ENCODE measurements at regions not wholly inside any gene's neighbourhood (a gene's known extent, or its start where the extent isn't known, plus 50 kb on each side); places are given as distances from the start of the nearest gene placed in this dataset.

GRCh38 chr7:20535541-20535940, 79.9 kb upstream of the ABCB5 start:
- no peak overlapping the region for H2AFZ ChIP-seq (ENCODE audit: insufficient read depth, low read depth, low read length, poor library complexity, severe bottlenecking)
- no peaks in the 10 kb centered on the region for H3K9me3 Mint-ChIP-seq (ENCODE audit: insufficient read depth)
- intact Hi-C loops (cut with micrococcal nuclease), result no loop called here
- TF ChIP-seq CTCF (IDR thresholded peaks at IDR 0.05), result no peak
- no peak for TF ChIP-seq EZH2 (IDR thresholded peaks at IDR 0.05; ENCODE audit: borderline replicate concordance, insufficient read depth, low read depth, low read length, poor library complexity, severe bottlenecking)
- H3K79me2 ChIP-seq (ENCODE audit: control insufficient read depth, insufficient read depth, low read length), result no peaks in the 10 kb centered on the region
- DNase-seq, result no peak
- peaks cover 5% of the 10 kb centered on the region for H3K27me3 Mint-ChIP-seq
- CTCF ChIA-PET, result no interaction called here
- H3K36me3 ChIP-seq (replicated peaks in 1 of 2; ENCODE audit: control extremely low read depth in 1 of 2, control insufficient read depth in 1 of 2, extremely low read depth in 1 of 2, insufficient read depth in 2 of 2, low read length in 1 of 2), result no peaks in the 10 kb centered on the region
- H3K9me3 ChIP-seq (ENCODE audit: control extremely low read depth in 1 of 3, control insufficient read depth in 2 of 3, insufficient read depth in 1 of 3, low read length in 2 of 3), result no peaks in the 10 kb centered on the region
- ATAC-seq (ENCODE audit: low read depth), result no peak
- no peak overlapping the region for H3K4me3 ChIP-seq (ENCODE audit: control extremely low read depth in 1 of 5, extremely low read depth in 1 of 5, insufficient read depth in 1 of 5, low read depth in 2 of 5, low read length in 4 of 5)
- no peak overlapping the region for H3K9ac ChIP-seq (ENCODE audit: low read length)
- POLR2A ChIA-PET, result no interaction called here
- H3K27me3 ChIP-seq (replicated peaks in 1 of 4; ENCODE audit: control extremely low read depth in 1 of 4, control insufficient read depth in 3 of 4, insufficient read depth in 4 of 4, low read length in 3 of 4), result no peaks in the 10 kb centered on the region
- no peak overlapping the region for H3K27ac Mint-ChIP-seq
- no peaks in the 10 kb centered on the region for H3K4me1 Mint-ChIP-seq
- H3K4me3 Mint-ChIP-seq, result no peak overlapping the region
- H3K27ac ChIP-seq (ENCODE audit: low read length in 2 of 2), result no peak overlapping the region
- no peaks in the 10 kb centered on the region for H4K20me1 ChIP-seq (ENCODE audit: control insufficient read depth, insufficient read depth, low read length, poor library complexity, severe bottlenecking)
- 70% methylated on average over 3 of the region's 3 CpGs for WGBS (ENCODE audit: insufficient coverage)
- H3K4me1 ChIP-seq (ENCODE audit: control insufficient read depth in 2 of 2, insufficient read depth in 2 of 2, low read length in 2 of 2), result no peaks in the 10 kb centered on the region
- H3K4me2 ChIP-seq (replicated peaks; ENCODE audit: low read depth, low read length, poor library complexity, severe bottlenecking), result no peak overlapping the region

GRCh38 chr7:20539201-20539600, 76.3 kb upstream of the ABCB5 start:
- DNase-seq (no peak), ATAC-seq (ENCODE audit: low read depth) (no peak)
- WGBS (ENCODE audit: insufficient coverage), result 94% methylated on average over 2 of the region's 4 CpGs
- Histone ChIP-seq H3K4me1 (ENCODE audit: control insufficient read depth in 2 of 2, insufficient read depth in 2 of 2, low read length in 2 of 2) (no peaks in the 10 kb centered on the region), H3K36me3 (replicated peaks in 1 of 2; ENCODE audit: control extremely low read depth in 1 of 2, control insufficient read depth in 1 of 2, extremely low read depth in 1 of 2, insufficient read depth in 2 of 2, low read length in 1 of 2) (no peaks in the 10 kb centered on the region), H3K4me2 (replicated peaks; ENCODE audit: low read depth, low read length, poor library complexity, severe bottlenecking) (no peak overlapping the region), H3K27ac (ENCODE audit: low read length in 2 of 2) (no peak overlapping the region), H3K79me2 (ENCODE audit: control insufficient read depth, insufficient read depth, low read length) (no peaks in the 10 kb centered on the region), H2AFZ (ENCODE audit: insufficient read depth, low read depth, low read length, poor library complexity, severe bottlenecking) (no peak overlapping the region), H3K9ac (ENCODE audit: low read length) (no peak overlapping the region), H3K27me3 (replicated peaks in 1 of 4; ENCODE audit: control extremely low read depth in 1 of 4, control insufficient read depth in 3 of 4, insufficient read depth in 4 of 4, low read length in 3 of 4) (no peaks in the 10 kb centered on the region), H4K20me1 (ENCODE audit: control insufficient read depth, insufficient read depth, low read length, poor library complexity, severe bottlenecking) (no peaks in the 10 kb centered on the region), H3K9me3 (ENCODE audit: control extremely low read depth in 1 of 3, control insufficient read depth in 2 of 3, insufficient read depth in 1 of 3, low read length in 2 of 3) (no peaks in the 10 kb centered on the region), H3K4me3 (ENCODE audit: control extremely low read depth in 1 of 5, extremely low read depth in 1 of 5, insufficient read depth in 1 of 5, low read depth in 2 of 5, low read length in 4 of 5) (no peak overlapping the region)
- Mint-ChIP-seq H3K9me3 (ENCODE audit: insufficient read depth) (peaks cover 3% of the 10 kb centered on the region), H3K4me1 (no peaks in the 10 kb centered on the region), H3K27ac (no peak overlapping the region), H3K4me3 (no peak overlapping the region), H3K27me3 (peaks cover under 1% of the 10 kb centered on the region)
- intact Hi-C loops (cut with micrococcal nuclease), result no loop called here
- CTCF ChIA-PET, result no interaction called here
- TF ChIP-seq EZH2 (IDR thresholded peaks at IDR 0.05; ENCODE audit: borderline replicate concordance, insufficient read depth, low read depth, low read length, poor library complexity, severe bottlenecking), result no peak
- POLR2A ChIA-PET, result no interaction called here
